Small intestine (tissue), 7 donors: ENCODE measurements at regions not wholly inside any gene's neighbourhood (a gene's known extent, or its start where the extent isn't known, plus 50 kb on each side); places are given as distances from the start of the nearest gene placed in this dataset.

Experiments
- DNase-seq, 2 donors: peaks; one replicate each; pipeline versions ENCODE4 v3.0.0 to v3.0.0-alpha.2; 2013
- FAIRE-seq: peaks from 2 replicates; lab custom pipeline; 2012; peaks lifted over from hg19 to GRCh38; lab: Jason Lieb, UNC
- H3K27ac ChIP-seq, 3 donors: one replicate each; pipeline ENCODE4 v1.5.1; 2013; ENCODE audit warnings: low read length in 2 of 3, mild to moderate bottlenecking in 2 of 3, control low read depth in 1 of 3, inconsistent platforms in 1 of 3, low read depth in 1 of 3, moderate library complexity in 1 of 3
- H3K27me3 ChIP-seq, 3 donors: one replicate each; pipeline ENCODE4 v1.6.1; 2013; ENCODE audit warnings: low read length in 3 of 3, inconsistent platforms in 1 of 3; ENCODE audit not compliant: control insufficient read depth in 3 of 3, insufficient read depth in 3 of 3
- H3K36me3 ChIP-seq, 3 donors: one replicate each; pipeline ENCODE4 v1.6.1; 2013; ENCODE audit warnings: low read length in 3 of 3, inconsistent platforms in 1 of 3, low read depth in 1 of 3, mild to moderate bottlenecking in 1 of 3, moderate library complexity in 1 of 3; ENCODE audit not compliant: control insufficient read depth in 3 of 3, insufficient read depth in 2 of 3
- H3K4me1 ChIP-seq, 3 donors: one replicate each; pipeline ENCODE4 v1.6.1; 2013; ENCODE audit warnings: low read length in 2 of 3, inconsistent platforms in 1 of 3, low read depth in 1 of 3, mild to moderate bottlenecking in 1 of 3, moderate library complexity in 1 of 3; ENCODE audit not compliant: control insufficient read depth in 3 of 3, insufficient read depth in 2 of 3
- H3K4me3 ChIP-seq, 3 donors: one replicate each; pipeline ENCODE4 v1.5.1; 2013; ENCODE audit warnings: low read length in 3 of 3, control low read depth in 1 of 3, inconsistent platforms in 1 of 3, low read depth in 1 of 3, mild to moderate bottlenecking in 1 of 3, moderate library complexity in 1 of 3
- H3K9me3 ChIP-seq, 2 donors: one replicate each; pipeline ENCODE4 v1.6.1; 2013; ENCODE audit warnings: low read depth in 1 of 2, low read length in 1 of 2; ENCODE audit not compliant: control insufficient read depth in 2 of 2, insufficient read depth in 1 of 2
- WGBS, 3 donors: extraction: QIAGEN DNeasy Blood & Tissue Kit; methylation state at CpG; one replicate each; pipeline ENCODE4 v1.1.7; 2013; 5-methylcytosine and 5-hydroxymethylcytosine counted together
- donor health status: healthy with polysubstance abuse.
- donor health status: control.
- donor health status: control.
- donor health status: Bipolar disorder and iron deficiency.
- donor health status: healthy.

- no peak overlapping the region for H3K4me3 ChIP-seq
- H3K4me1 ChIP-seq = no peaks in the 10 kb centered on the region
- no peak for DNase-seq
- H3K27me3 ChIP-seq = no peaks in the 10 kb centered on the region
- WGBS, 3 donors = 93 to 94% (median 94%) methylated on average over 3 of the region's 3 CpGs
- no peaks in the 10 kb centered on the region for H3K36me3 ChIP-seq
- H3K27ac ChIP-seq = no peak overlapping the region
- no peaks in the 10 kb centered on the region for H3K9me3 ChIP-seq
- FAIRE-seq = no peak
These were observed 478.5 kb upstream of the SALL1 start for GRCh38 chr16:51629576-51629975.

GRCh38 chr16:51624080-51624775, 473.2 kb upstream of the SALL1 start:
- FAIRE-seq (no peak), DNase-seq (no peak)
- Histone ChIP-seq H3K4me3 (no peak overlapping the region), H3K36me3 (no peaks in the 10 kb centered on the region), H3K9me3 (no peaks in the 10 kb centered on the region), H3K27me3 (no peaks in the 10 kb centered on the region), H3K4me1 (no peaks in the 10 kb centered on the region), H3K27ac (no peak overlapping the region)
- 65 to 80% (median 71%) methylated on average over 7 of the region's 7 CpGs for WGBS, 3 donors

- Histone ChIP-seq H3K4me3 (no peak overlapping the region), H3K9me3 (no peaks in the 10 kb centered on the region), H3K36me3 (no peaks in the 10 kb centered on the region), H3K27ac (no peak overlapping the region), H3K27me3 (no peaks in the 10 kb centered on the region), H3K4me1 (no peaks in the 10 kb centered on the region)
- DNase-seq = no peak
- no peak for FAIRE-seq
- 68 to 90% (median 80%) methylated on average over 1 of the region's 1 CpG for WGBS, 3 donors
These were observed 470.5 kb upstream of the SALL1 start for GRCh38 chr16:51621610-51622009.

- no peaks in the 10 kb centered on the region for H3K27me3 ChIP-seq
- no peaks in the 10 kb centered on the region for H3K9me3 ChIP-seq
- DNase-seq (no peak), FAIRE-seq (no peak)
- H3K4me3 ChIP-seq = no peak overlapping the region
- no peak overlapping the region for H3K27ac ChIP-seq
- H3K4me1 ChIP-seq = no peaks in the 10 kb centered on the region
- WGBS, 3 donors = 77 to 90% (median 89%) methylated on average over 4 of the region's 4 CpGs
- H3K36me3 ChIP-seq = no peaks in the 10 kb centered on the region
These were observed 464.1 kb upstream of the SALL1 start for GRCh38 chr16:51615141-51615540.

DNA sequence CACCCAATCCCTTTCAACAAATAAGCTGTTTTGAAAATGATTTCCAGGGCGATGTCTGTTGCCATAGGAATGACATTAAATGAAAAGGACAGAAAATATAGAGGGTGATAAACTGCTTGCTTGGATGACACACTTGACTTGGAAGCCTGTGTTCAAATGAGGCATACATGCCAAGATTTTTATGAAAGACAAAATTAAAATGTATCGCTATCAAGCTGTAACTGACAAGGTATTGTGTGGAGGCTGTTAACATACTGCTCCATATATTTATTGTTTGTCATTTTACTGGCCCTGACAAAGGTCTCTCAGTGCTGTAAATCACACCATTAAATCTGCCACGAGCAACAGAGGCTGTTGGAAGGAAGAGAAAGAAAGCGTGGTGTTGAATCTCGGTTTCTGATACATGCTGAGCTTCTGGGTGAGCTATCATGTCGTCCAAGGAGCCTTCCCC, 456.2 kb upstream of the SALL1 start:
- FAIRE-seq (no peak), DNase-seq (no peak)
- Histone ChIP-seq H3K36me3 (no peaks in the 10 kb centered on the region), H3K27me3 (no peaks in the 10 kb centered on the region), H3K9me3 (no peaks in the 10 kb centered on the region), H3K4me1 (no peaks in the 10 kb centered on the region), H3K27ac (no peak overlapping the region), H3K4me3 (no peak overlapping the region)
- WGBS, 3 donors = 44 to 56% (median 46%) methylated on average over 6 of the region's 6 CpGs

DNA sequence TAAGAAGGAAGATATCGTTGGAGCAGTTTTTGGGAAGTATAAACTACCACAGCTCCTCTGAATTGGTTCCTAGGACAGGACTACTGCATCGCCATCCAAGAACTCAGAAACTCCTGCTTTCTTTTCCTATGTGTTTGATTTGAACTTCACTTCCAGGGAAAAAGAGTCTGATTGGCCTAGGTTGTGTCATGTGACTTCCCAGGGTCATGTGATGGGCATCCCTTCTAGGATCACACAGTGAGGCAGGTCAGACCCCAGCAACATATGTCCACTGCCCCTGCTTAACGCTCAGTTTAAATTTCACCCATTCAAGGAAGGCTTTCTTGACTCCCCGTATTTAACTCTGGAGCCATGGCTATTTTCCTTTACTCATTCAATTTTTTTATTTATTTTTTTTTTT, 445.2 kb upstream of the SALL1 start:
- Histone ChIP-seq H3K9me3 (no peaks in the 10 kb centered on the region), H3K27ac (no peak overlapping the region), H3K4me3 (no peak overlapping the region), H3K36me3 (no peaks in the 10 kb centered on the region), H3K4me1 (no peaks in the 10 kb centered on the region), H3K27me3 (peaks cover 0 to 6% (median 0%) of the 10 kb centered on the region in 3 donors)
- WGBS, 3 donors = 85 to 94% (median 91%) methylated on average over 4 of the region's 4 CpGs
- FAIRE-seq = no peak
- no peak for DNase-seq

DNA sequence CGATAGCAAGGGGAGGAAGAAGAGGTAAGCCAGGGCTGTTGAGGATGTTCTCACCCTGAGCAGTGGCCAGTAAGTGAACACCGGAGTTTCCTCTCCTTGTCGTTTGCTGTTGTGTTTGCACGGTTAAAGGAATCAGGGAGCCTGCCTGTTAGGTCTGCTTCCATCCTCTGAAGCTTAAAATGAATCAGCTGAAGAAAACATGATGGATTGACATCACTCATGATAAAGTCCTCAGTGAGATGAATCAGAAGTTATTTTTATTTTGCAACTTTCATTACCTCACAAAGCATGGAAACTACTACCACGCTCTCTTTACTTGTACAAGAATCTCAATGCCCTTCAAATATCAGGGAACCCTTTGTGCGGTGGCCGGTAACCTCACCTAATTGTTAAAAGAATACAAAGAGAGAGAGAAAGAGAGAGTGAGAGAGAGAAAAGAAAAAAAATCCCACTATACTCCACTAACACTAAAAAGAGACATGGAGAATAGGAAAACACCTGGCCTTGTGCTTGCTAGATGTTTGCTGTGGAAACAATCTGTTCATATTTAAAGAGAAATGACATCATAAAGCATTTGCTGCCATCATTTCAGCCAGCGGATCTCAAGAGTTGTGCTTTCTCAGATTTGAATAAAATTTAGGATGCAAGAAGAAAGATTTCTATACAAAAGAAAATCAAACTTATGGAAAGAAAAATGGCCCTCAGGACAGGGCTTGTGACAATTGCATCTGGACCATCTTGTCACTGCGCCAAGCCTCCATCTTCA, 441.6 kb upstream of the SALL1 start:
- no peak for DNase-seq
- Histone ChIP-seq H3K27me3 (peaks cover 0 to 6% (median 0%) of the 10 kb centered on the region in 3 donors), H3K4me3 (no peak overlapping the region), H3K4me1 (no peaks in the 10 kb centered on the region), H3K27ac (no peak overlapping the region), H3K9me3 (no peaks in the 10 kb centered on the region), H3K36me3 (no peaks in the 10 kb centered on the region)
- 50 to 55% (median 53%) methylated on average over 9 of the region's 9 CpGs for WGBS, 3 donors
- no peak for FAIRE-seq

DNA sequence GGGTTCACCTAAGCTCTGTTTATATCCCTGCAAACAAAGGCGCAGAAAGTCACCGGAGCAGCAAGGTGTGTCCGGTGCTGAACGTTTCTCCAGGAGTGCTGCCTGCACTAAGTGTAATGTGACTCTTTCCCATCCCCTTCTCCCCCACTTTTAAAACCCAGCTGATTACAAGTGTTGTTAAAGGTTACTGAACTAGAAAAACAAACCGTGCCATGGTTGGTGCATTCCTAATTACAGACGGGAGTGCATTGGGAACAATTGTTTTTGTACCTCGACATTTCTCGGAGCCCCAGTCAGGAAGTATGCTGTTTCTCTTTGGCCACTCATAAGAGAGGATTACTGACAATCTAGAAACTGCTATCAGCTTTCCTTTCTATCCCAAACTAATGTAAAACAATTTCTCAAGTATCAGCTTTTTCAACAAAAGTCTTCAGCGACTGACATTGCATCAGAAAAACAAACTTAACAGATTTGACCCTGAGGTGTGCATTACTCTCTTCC, 441.0 kb upstream of the SALL1 start:
- 14 to 18% (median 16%) methylated on average over 9 of the region's 9 CpGs for WGBS, 3 donors
- Histone ChIP-seq H3K27me3 (peaks cover 0 to 6% (median 0%) of the 10 kb centered on the region in 3 donors), H3K27ac (no peak overlapping the region), H3K4me3 (no peak overlapping the region), H3K9me3 (no peaks in the 10 kb centered on the region), H3K4me1 (no peaks in the 10 kb centered on the region), H3K36me3 (no peaks in the 10 kb centered on the region)
- peak in 1 of 2 donors; percentile 3 for DNase-seq
- FAIRE-seq = no peak
